ENCODE measurements at regions not wholly inside any gene's neighbourhood (a gene's known extent, or its start where the extent isn't known, plus 50 kb on each side); places are given as distances from the start of the nearest gene placed in this dataset.

DNA sequence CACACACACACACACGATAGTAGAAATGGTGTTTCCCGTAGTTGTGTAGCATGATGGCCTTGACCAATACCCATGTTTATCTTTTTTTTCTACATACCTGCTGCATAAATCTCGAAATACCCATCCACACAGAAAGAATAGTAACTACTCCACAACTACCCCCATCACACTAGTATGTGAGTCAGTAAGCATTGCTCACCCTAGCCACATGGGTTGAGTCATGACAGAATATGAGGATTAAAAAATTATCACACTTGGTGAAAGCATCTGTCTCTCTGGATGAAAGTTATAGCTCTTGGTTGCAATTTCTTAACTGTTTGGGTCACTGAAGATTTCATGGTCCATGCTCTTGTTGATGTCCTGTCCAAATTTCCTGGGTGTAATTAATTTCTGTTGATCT is 103.4 kb upstream of the MDFIC start:
- H3K4me3 ChIP-seq (ENCODE audit: low read length): no peak overlapping the region
- no peaks in the 10 kb centered on the region for H3K27me3 ChIP-seq (ENCODE audit: insufficient read depth, low read length)
- H3K4me1 ChIP-seq (ENCODE audit: insufficient read depth, low read length): no peaks in the 10 kb centered on the region
- H3K36me3 ChIP-seq (ENCODE audit: insufficient read depth, low read length): no peaks in the 10 kb centered on the region
- no peaks in the 10 kb centered on the region for H3K9me3 ChIP-seq (ENCODE audit: low read length)
- no peak overlapping the region for H2AFZ ChIP-seq (ENCODE audit: low read depth, low read length)

DNA sequence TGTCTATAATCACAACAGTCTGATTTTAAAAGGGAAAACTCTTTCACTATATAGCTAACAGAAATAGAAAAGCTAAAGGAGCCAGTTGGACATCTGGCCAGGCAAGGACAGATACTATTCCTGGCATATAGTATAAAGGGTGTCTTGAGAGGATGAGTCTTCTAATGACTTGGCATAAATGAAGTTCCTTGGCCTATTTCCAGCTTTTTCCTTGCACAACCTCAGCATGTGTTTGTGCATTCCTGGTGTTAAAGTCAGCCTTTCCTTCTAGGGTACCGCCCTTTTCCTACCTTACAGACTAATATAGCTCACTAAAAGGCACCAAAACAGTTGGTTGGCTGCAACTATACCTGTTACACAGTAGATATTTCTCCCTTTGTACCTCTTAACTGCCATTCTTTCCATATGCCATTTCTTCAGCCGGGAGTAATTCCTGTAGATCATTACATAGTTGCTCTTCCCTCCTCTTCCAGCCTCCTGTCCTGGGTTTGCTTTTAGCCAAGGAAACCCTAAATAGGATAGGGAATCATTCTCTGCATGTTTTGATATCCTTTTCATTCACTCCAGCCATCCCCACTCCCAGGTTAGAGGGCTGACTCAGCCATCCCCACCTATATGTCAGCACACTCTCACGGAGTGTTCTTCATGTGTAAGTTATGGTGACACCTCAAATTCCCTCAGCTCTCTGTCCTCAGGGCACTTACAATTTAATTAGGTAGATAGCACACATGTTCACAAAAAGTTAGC is 102.1 kb upstream of the MDFIC start:
- Histone ChIP-seq H3K4me3 (ENCODE audit: low read length) (no peak overlapping the region), H3K4me1 (ENCODE audit: insufficient read depth, low read length) (no peaks in the 10 kb centered on the region), H3K9me3 (ENCODE audit: low read length) (no peaks in the 10 kb centered on the region), H3K27me3 (ENCODE audit: insufficient read depth, low read length) (no peaks in the 10 kb centered on the region), H3K36me3 (ENCODE audit: insufficient read depth, low read length) (no peaks in the 10 kb centered on the region), H2AFZ (ENCODE audit: low read depth, low read length) (no peak overlapping the region)

DNA sequence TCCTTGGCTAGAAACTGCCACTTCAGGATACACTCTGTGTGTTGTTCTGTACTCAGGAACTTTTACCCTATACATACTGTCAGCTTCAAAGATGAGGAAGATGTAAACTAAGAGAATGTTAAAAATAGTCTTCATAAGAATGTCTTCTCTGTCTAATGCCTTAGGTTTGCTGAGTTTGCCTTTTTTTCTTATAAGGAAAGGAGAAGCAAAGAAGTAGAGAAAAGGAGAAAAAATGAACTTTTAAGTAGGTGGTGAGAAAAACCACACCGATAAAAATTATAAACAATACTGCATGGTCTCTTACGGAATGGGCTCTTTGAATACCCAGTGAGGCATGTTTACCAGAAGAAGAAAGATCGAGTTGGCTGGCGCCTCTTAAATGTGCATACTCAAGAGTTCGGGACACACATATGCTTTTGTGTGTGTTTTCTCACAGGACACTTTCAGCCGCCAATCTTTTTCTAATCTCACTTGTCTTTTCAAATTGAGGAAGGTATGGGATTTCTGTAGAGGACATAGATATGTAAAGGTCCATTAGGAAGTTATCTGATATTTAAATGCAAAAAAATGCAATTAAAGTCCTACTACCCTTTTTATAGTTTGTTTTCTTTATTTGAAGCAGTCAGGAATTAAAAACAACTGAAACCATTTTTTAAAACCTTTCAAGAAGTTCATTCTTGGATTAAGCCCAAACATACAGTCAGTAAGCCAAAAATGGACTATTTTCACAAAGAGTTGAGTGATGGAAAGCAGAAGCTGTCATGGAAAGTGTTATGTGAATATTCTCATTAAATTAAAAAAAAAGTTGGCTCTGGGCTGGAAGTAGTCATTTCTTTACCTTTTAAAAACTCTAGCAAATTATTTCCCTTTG is 100.6 kb upstream of the MDFIC start:
- Histone ChIP-seq H3K4me1 (ENCODE audit: insufficient read depth, low read length) (no peaks in the 10 kb centered on the region), H3K36me3 (ENCODE audit: insufficient read depth, low read length) (no peaks in the 10 kb centered on the region), H3K4me3 (ENCODE audit: low read length) (no peak overlapping the region), H3K9me3 (ENCODE audit: low read length) (no peaks in the 10 kb centered on the region), H2AFZ (ENCODE audit: low read depth, low read length) (no peak overlapping the region), H3K27me3 (ENCODE audit: insufficient read depth, low read length) (no peaks in the 10 kb centered on the region)

DNA sequence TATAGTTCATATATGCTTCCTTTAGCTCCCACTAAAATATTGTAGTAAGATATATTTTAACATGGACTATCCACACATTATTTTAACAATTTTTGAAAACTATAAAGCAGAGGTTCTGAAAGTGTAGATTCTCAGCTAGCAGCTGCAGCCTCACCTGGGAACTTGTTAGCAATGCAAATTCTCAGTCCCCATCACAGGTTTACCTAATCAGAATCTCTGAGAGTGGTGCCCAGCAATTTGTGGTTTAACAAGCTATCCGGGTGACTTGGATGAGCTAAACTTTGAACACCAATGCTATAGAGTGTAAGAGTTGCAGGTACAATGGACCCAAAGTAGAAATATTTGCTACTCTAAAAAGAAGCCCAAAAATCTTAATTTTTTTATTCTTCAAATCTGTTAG is 99.8 kb upstream of the MDFIC start:
- H2AFZ ChIP-seq (ENCODE audit: low read depth, low read length): no peak overlapping the region
- no peaks in the 10 kb centered on the region for H3K9me3 ChIP-seq (ENCODE audit: low read length)
- no peak overlapping the region for H3K4me3 ChIP-seq (ENCODE audit: low read length)
- no peaks in the 10 kb centered on the region for H3K36me3 ChIP-seq (ENCODE audit: insufficient read depth, low read length)
- no peaks in the 10 kb centered on the region for H3K4me1 ChIP-seq (ENCODE audit: insufficient read depth, low read length)
- H3K27me3 ChIP-seq (ENCODE audit: insufficient read depth, low read length): no peaks in the 10 kb centered on the region

DNA sequence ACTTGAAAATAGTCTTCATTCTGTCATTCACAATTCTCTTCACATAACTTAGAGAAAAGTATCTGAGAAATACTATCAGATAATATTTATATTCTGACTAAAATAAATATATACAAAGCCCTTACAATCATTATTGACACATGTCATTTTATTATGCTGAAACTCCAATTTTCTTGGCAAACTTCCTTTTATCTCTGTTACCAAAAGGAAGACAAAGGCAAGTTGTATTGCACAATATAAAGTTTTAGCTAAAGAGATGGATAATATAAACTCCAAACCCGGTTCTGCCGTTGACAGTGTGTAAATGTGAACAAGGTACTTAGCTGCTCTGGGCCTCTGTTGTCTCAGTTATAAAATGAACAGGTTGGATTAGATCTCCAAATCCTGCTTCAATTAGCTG is 99.0 kb upstream of the MDFIC start:
- Histone ChIP-seq H3K4me3 (ENCODE audit: low read length) (no peak overlapping the region), H3K9me3 (ENCODE audit: low read length) (no peaks in the 10 kb centered on the region), H3K27me3 (ENCODE audit: insufficient read depth, low read length) (no peaks in the 10 kb centered on the region), H3K4me1 (ENCODE audit: insufficient read depth, low read length) (no peaks in the 10 kb centered on the region), H2AFZ (ENCODE audit: low read depth, low read length) (no peak overlapping the region), H3K36me3 (ENCODE audit: insufficient read depth, low read length) (no peaks in the 10 kb centered on the region)

DNA sequence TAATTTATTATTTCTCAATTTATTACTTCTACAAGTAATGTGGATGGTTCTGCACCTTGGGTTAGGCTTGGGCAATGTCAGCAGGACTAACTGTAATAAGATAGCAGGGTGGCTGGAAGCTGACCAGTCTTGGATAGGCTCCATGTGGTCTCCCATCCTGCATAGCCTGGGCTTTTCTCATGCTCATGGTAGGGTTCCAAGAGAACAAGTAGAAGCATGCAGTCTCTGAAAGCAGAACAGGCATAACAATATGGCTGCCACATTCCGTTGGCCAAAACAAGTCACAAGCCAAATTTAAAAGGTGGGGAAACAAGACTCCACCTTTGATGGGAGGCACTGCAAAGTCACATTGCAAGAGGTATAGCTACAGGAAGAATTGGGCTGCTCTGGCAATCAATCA is 98.6 kb upstream of the MDFIC start:
- Histone ChIP-seq H3K36me3 (ENCODE audit: insufficient read depth, low read length) (no peaks in the 10 kb centered on the region), H3K4me3 (ENCODE audit: low read length) (no peak overlapping the region), H3K9me3 (ENCODE audit: low read length) (no peaks in the 10 kb centered on the region), H3K4me1 (ENCODE audit: insufficient read depth, low read length) (no peaks in the 10 kb centered on the region), H3K27me3 (ENCODE audit: insufficient read depth, low read length) (no peaks in the 10 kb centered on the region), H2AFZ (ENCODE audit: low read depth, low read length) (no peak overlapping the region)

DNA sequence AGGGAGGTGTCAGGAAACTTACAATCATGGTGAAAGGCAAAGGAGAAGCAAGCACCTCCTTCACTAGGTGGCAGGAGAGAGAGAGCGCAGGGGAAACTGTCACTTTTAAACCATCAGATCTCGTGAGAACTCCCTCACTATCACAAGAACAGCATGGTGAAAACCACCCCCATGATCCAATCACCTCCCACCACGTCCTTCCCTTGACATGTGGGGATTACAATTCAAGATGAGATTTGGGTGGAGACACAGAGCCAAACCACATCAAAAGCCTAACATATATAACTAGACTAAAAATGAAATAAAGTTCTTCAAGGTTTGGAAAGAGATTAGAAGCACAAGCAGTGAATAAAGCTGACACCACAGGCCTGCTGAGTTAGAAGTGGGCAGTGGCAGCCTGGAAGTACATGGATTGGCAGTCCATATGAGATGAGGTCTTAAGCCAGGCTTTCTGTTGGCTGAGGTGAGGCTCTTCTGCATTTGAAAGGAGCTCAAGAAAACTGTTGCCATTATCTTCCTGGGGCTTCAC is 96.4 kb upstream of the MDFIC start:
- no peak overlapping the region for H2AFZ ChIP-seq (ENCODE audit: low read depth, low read length)
- H3K4me3 ChIP-seq (ENCODE audit: low read length): no peak overlapping the region
- H3K9me3 ChIP-seq (ENCODE audit: low read length): no peaks in the 10 kb centered on the region
- no peaks in the 10 kb centered on the region for H3K4me1 ChIP-seq (ENCODE audit: insufficient read depth, low read length)
- no peaks in the 10 kb centered on the region for H3K36me3 ChIP-seq (ENCODE audit: insufficient read depth, low read length)
- H3K27me3 ChIP-seq (ENCODE audit: insufficient read depth, low read length): no peaks in the 10 kb centered on the region

DNA sequence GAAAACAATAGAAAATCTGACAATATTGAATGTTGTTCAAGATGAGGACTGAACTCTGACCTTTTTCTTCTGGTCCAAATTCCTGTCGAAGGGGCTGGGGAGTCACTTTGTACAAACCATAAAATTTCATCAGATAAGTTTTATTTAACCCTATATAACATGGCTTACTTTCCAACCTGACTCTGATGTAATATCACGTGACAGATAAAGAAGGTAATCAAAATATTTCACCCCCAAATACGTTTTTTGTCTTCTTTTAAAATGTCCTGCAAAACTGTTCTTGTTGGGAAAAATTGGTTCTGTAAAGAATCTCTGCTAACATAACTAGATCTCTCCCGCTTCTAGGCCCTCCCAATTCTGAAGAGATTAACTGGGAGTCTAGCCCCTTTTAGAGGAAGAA is 90.9 kb upstream of the MDFIC start:
- H3K4me3 ChIP-seq (ENCODE audit: low read length): no peak overlapping the region
- H3K9me3 ChIP-seq (ENCODE audit: low read length): no peaks in the 10 kb centered on the region
- no peak overlapping the region for H2AFZ ChIP-seq (ENCODE audit: low read depth, low read length)

DNA sequence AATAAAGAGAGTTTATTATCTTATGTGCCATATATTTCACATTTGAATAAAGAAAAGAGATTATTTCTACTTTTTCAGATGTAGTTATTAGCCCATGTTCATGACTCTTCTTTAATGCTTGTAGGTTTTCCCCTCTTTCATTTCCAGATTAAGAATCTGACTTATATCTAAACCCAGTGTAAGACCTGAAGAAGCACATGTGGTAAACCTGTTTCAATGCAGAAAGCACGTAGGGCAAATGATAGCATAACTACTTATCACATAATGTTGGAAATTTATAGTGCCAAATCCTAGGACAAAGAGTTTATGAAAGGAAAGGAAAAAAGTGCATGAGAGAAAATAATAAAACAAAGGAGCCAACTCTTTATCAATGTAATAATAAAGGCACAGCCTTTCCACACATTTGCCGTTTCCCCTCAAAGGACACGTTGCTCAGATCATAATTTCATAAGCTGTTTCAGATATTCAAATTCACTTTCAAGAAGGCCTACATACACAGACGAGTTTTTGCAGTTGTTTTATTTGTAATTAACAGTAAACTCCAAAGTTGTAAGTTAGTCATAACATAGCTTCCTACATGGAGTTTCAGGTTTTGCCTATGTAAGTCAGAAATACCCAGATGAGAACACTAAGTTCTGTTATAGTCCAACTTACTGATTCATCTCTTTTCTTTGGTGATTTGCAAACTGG is 88.8 kb upstream of the MDFIC start:
- H3K4me3 ChIP-seq (ENCODE audit: low read length): no peak overlapping the region
- no peak overlapping the region for H2AFZ ChIP-seq (ENCODE audit: low read depth, low read length)
- no peaks in the 10 kb centered on the region for H3K4me1 ChIP-seq (ENCODE audit: insufficient read depth, low read length)
- no peaks in the 10 kb centered on the region for H3K9me3 ChIP-seq (ENCODE audit: low read length)
- no peaks in the 10 kb centered on the region for H3K27me3 ChIP-seq (ENCODE audit: insufficient read depth, low read length)
- H3K36me3 ChIP-seq (ENCODE audit: insufficient read depth, low read length): no peaks in the 10 kb centered on the region

More for the DNA sequence above, 90.9 kb upstream of the MDFIC start:
- H3K4me1 ChIP-seq (ENCODE audit: insufficient read depth, low read length): no peaks in the 10 kb centered on the region
- no peaks in the 10 kb centered on the region for H3K36me3 ChIP-seq (ENCODE audit: insufficient read depth, low read length)
- no peaks in the 10 kb centered on the region for H3K27me3 ChIP-seq (ENCODE audit: insufficient read depth, low read length)

DNA sequence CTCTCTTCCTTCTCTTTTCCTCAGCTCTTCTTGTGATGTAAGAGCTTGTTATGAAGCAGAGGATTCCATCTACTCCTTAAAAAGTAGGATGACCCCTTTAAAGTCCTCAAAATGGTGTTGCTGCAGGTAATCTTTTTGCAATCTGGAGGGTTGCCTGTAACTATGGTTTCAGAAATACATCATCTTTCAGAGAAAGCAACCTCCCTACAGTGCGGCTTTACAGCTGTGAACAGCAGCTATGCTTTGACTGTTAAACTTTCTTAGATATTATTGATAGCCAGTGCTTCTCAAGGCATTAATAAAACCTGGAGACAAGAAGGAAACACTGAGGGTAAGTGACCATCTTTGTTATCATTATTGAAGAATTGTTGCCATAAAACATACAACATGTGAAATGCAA is 86.6 kb upstream of the MDFIC start:
- H3K4me1 ChIP-seq (ENCODE audit: insufficient read depth, low read length): no peaks in the 10 kb centered on the region

DNA sequence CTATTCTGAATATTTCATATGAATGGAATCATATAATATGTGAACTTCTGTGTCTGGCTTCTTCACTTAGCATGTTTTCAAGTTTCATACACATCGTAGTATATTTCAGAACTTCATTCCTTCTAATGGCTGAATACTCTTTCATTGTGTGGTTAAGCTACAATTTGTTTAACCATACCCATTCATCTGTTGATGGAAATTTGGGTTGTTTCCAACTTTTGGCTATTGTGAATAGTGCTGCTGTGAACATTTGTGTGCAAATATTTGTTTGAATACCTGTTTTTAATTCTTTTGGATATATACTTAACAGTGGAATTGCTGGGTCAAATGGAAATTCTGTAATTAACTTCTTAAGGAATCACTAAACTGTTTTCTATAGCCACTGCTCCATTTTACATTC is 86.0 kb upstream of the MDFIC start:
- H2AFZ ChIP-seq (ENCODE audit: low read depth, low read length): no peak overlapping the region
- H3K4me3 ChIP-seq (ENCODE audit: low read length): no peak overlapping the region
- no peaks in the 10 kb centered on the region for H3K36me3 ChIP-seq (ENCODE audit: insufficient read depth, low read length)
- H3K9me3 ChIP-seq (ENCODE audit: low read length): no peaks in the 10 kb centered on the region
- no peaks in the 10 kb centered on the region for H3K27me3 ChIP-seq (ENCODE audit: insufficient read depth, low read length)
- no peaks in the 10 kb centered on the region for H3K4me1 ChIP-seq (ENCODE audit: insufficient read depth, low read length)

More for the DNA sequence above, 86.6 kb upstream of the MDFIC start:
- Histone ChIP-seq H3K36me3 (ENCODE audit: insufficient read depth, low read length) (no peaks in the 10 kb centered on the region), H2AFZ (ENCODE audit: low read depth, low read length) (no peak overlapping the region), H3K9me3 (ENCODE audit: low read length) (no peaks in the 10 kb centered on the region), H3K4me3 (ENCODE audit: low read length) (no peak overlapping the region), H3K27me3 (ENCODE audit: insufficient read depth, low read length) (no peaks in the 10 kb centered on the region)

DNA sequence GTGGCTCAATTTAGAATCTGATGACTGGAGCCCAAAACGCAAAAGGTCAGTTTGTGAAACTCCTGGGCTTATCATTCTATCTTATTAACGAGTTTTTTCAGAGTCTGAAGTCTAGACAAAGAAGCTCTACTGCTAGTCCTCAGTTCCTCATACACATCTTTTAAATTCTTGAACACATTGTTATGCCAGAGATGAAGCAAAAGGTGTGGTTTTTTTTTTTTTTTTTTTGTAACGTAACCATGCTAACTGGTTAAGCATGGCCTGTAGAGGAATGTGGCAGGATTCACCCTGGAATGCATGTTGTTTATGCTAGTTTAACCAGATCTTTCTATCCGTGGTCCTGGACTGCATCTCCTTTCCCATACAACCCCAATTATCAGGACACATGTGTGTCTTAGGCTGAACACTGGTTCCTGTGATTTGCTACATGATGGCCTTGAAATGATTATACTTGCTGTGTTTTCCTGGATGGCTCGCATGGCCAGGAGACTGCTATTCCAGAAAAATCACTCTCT is 79.3 kb upstream of the MDFIC start:
- H3K9me3 ChIP-seq (ENCODE audit: low read length): no peaks in the 10 kb centered on the region
- H2AFZ ChIP-seq (ENCODE audit: low read depth, low read length): no peak overlapping the region
- no peak overlapping the region for H3K4me3 ChIP-seq (ENCODE audit: low read length)
- no peaks in the 10 kb centered on the region for H3K36me3 ChIP-seq (ENCODE audit: insufficient read depth, low read length)
- H3K4me1 ChIP-seq (ENCODE audit: insufficient read depth, low read length): no peaks in the 10 kb centered on the region
- H3K27me3 ChIP-seq (ENCODE audit: insufficient read depth, low read length): no peaks in the 10 kb centered on the region

DNA sequence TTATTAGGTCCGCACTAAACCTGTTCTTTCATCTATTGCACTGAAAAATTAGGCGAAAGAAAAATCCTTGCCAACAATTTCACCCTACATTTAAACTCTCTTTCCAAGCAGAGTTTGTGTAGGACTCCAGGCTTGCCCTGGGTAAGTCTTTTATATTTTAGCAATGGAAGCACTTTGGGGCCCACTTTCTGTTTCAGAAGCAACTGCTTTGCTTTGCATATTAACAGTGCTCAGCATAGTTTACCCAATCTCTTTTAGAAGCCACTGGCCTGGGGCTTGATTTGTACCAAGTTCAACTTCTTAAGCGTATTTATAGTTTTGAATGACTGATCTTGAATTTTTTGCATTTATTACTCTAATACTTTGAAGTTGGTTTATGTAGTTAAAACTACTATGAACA is 78.8 kb upstream of the MDFIC start:
- Histone ChIP-seq H3K27me3 (ENCODE audit: insufficient read depth, low read length) (no peaks in the 10 kb centered on the region), H3K36me3 (ENCODE audit: insufficient read depth, low read length) (no peaks in the 10 kb centered on the region), H3K4me3 (ENCODE audit: low read length) (no peak overlapping the region), H3K9me3 (ENCODE audit: low read length) (no peaks in the 10 kb centered on the region), H3K4me1 (ENCODE audit: insufficient read depth, low read length) (no peaks in the 10 kb centered on the region), H2AFZ (ENCODE audit: low read depth, low read length) (no peak overlapping the region)

Data from neuron (in vitro differentiated cells).